HCT116 (cell line): ENCODE measurements at regions not wholly inside any gene's neighbourhood (a gene's known extent, or its start where the extent isn't known, plus 50 kb on each side); places are given as distances from the start of the nearest gene placed in this dataset.

Experiments used
- ATAC-seq: fragments of 200-7000 bp; cut with Tn5 transposase; 2 replicates; pipeline ENCODE4 v1.9.1; 2020; ENCODE audit warnings: mild to moderate bottlenecking, moderate library complexity
- BruUV-seq: library from RNA; stranded (reverse); fragments of 400-500 nt; replicated peaks from 2 replicates; lab custom pipeline; 2021; lab: Mats Ljungman, UMichigan
- CTCF ChIA-PET: fragments of 300-600 bp; sonication (Branson Sonifier 250); formaldehyde crosslinking; loops from one replicate; lab custom pipeline; 2021; ENCODE audit warnings: antibody characterized with exemption; lab: Charles Lee
- POLR2A ChIA-PET: fragments of 300-600, 350-600 bp; sonication (Branson Sonifier 250); formaldehyde crosslinking; loops from one replicate; lab custom pipeline; 2021; ENCODE audit warnings: antibody characterized with exemption; lab: Charles Lee
- RAD21 ChIA-PET, 2 experiments: fragments of 300-600 bp; sonication (Branson Sonifier 250); formaldehyde crosslinking; loops; one replicate each; lab custom pipeline; 2023; ENCODE audit warnings: low total read pairs in 2 of 2; ENCODE audit not compliant: uncharacterized antibody in 2 of 2, unreplicated experiment in 2 of 2, low non-redundant PET in 1 of 2; lab: Charles Lee
- DNase-seq: peaks from one replicate; pipeline ENCODE4 v3.0.0-alpha.2; 2010; ENCODE audit warnings: low read depth, low spot score
- H2AFZ ChIP-seq: fragments of 200-600 bp; shearing (Covaris generic), sonication (generic); 2 replicates; pipeline ENCODE4 v1.6.1; 2017; ENCODE audit warnings: low read depth, mixed run types, mixed read lengths, antibody characterized with exemption, low read length; ENCODE audit not compliant: poor library complexity, severe bottlenecking
- H3K27ac ChIP-seq: 2 replicates; pipeline ENCODE4 v1.5.1; 2012; ENCODE audit warnings: low read depth, low read length
- H3K27me3 ChIP-seq: fragments of 200-600 bp; sonication (generic); 2 replicates; pipeline ENCODE4 v1.6.1; 2016; ENCODE audit warnings: mixed run types, low read length, mixed read lengths; ENCODE audit not compliant: insufficient read depth
- H3K36me3 ChIP-seq, 2 experiments: fragments of 200-500 bp in 1 of 2; fragments of 200-600 bp in 1 of 2; sonication (Bioruptor generic) in 1 of 2; sonication (generic) in 1 of 2; 2 replicates each; pipeline versions ENCODE4 v1.5.1 to v1.6.1; 2014 to 2016; ENCODE audit warnings: low read length in 2 of 2, inconsistent platforms in 1 of 2, mixed read lengths in 1 of 2, mixed run types in 1 of 2; ENCODE audit not compliant: insufficient read depth in 2 of 2, control insufficient read depth in 1 of 2
- H3K4me1 ChIP-seq, 2 experiments: fragments of 200-600 bp in 1 of 2; sonication (generic) in 1 of 2; 2 replicates each; pipeline versions ENCODE4 v1.5.1 to v1.6.1; 2012 to 2017; ENCODE audit warnings: low read length in 2 of 2, inconsistent platforms in 1 of 2, mild to moderate bottlenecking in 1 of 2, mixed read lengths in 1 of 2, mixed run types in 1 of 2, moderate library complexity in 1 of 2; ENCODE audit not compliant: insufficient read depth in 2 of 2, control insufficient read depth in 1 of 2
- H3K4me2 ChIP-seq: fragments of 200-600 bp; sonication (generic); 2 replicates; pipeline ENCODE4 v1.6.1; 2017; ENCODE audit warnings: mixed run types, low read length, mixed read lengths
- H3K4me3 ChIP-seq, 2 experiments: fragments of 200-600 bp in 1 of 2; sonication (generic) in 1 of 2; replicated peaks in 1 of 2; 2 replicates each; pipeline ENCODE4 v1.5.1; 2011 to 2016; ENCODE audit warnings: low read length in 2 of 2, control low read depth in 1 of 2, low read depth in 1 of 2, mild to moderate bottlenecking in 1 of 2, mixed read lengths in 1 of 2, mixed run types in 1 of 2
- H3K79me2 ChIP-seq: fragments of 200-600 bp; sonication (generic); 2 replicates; pipeline ENCODE4 v1.6.1; 2017; ENCODE audit warnings: mild to moderate bottlenecking, mixed run types, low read length, moderate library complexity, mixed read lengths; ENCODE audit not compliant: insufficient read depth
- H3K9ac ChIP-seq: fragments of 200-600 bp; sonication (generic); 2 replicates; pipeline ENCODE4 v1.6.1; 2016; ENCODE audit warnings: low read length, mixed read lengths
- H3K9me2 ChIP-seq: fragments of 200-600 bp; sonication (generic), shearing (Covaris generic); 2 replicates; pipeline ENCODE4 v1.6.1; 2017; ENCODE audit warnings: mixed run types, mild to moderate bottlenecking, moderate library complexity; ENCODE audit not compliant: insufficient read depth
- H3K9me3 ChIP-seq, 2 experiments: fragments of 200-500 bp in 1 of 2; fragments of 200-600 bp in 1 of 2; sonication (Bioruptor generic) in 1 of 2; sonication (generic) in 1 of 2; 2 replicates each; pipeline ENCODE4 v1.6.1; 2014 to 2017; ENCODE audit warnings: low read length in 2 of 2, mixed read lengths in 2 of 2, inconsistent platforms in 1 of 2, low read depth in 1 of 2, mild to moderate bottlenecking in 1 of 2, mixed run types in 1 of 2, moderate library complexity in 1 of 2; ENCODE audit not compliant: control insufficient read depth in 1 of 2, insufficient read depth in 1 of 2
- H4K20me1 ChIP-seq: fragments of 200-600 bp; sonication (generic), shearing (Covaris generic); 2 replicates; pipeline ENCODE4 v1.6.1; 2017; ENCODE audit warnings: mixed run types, mild to moderate bottlenecking, moderate library complexity; ENCODE audit not compliant: insufficient read depth
- CBX3 ChIP-seq: IDR thresholded peaks from 2 replicates; pipeline ENCODE4 v1.6.1; 2012; ENCODE audit warnings: low read depth
- EZH2 ChIP-seq: fragments of 200-600 bp; sonication (generic); IDR thresholded peaks from 2 replicates; pipeline ENCODE4 v1.6.1; 2017; ENCODE audit warnings: antibody characterized with exemption, mixed run types
- JUND ChIP-seq: IDR thresholded peaks from 2 replicates; pipeline ENCODE4 v1.6.1; 2012
- POLR2AphosphoS5 ChIP-seq: IDR thresholded peaks from 2 replicates; pipeline ENCODE4 v1.6.1; 2011; ENCODE audit warnings: mild to moderate bottlenecking, low read depth, low read length, moderate library complexity
- SP1 ChIP-seq: IDR thresholded peaks from 2 replicates; pipeline ENCODE4 v1.6.1; 2012; ENCODE audit warnings: low read depth
- SRF ChIP-seq: IDR thresholded peaks from 2 replicates; pipeline ENCODE4 v1.6.1; 2012; ENCODE audit warnings: low read depth
- intact Hi-C: fragments of 100-400 bp; cut with micrococcal nuclease; formaldehyde crosslinking; loops from 2 replicates; pipeline ENCODE4 v1.10.0; 2022
- TF ChIP-seq, protein P1 (sequence below), 3 experiments: fragments of 200-600 bp in 1 of 3; sonication (generic) in 1 of 3; IDR thresholded peaks in 2 of 3; conservative IDR thresholded peaks in 1 of 3; 2 replicates each; pipeline ENCODE4 v1.5.1; 2012 to 2017; ENCODE audit warnings: low read depth in 2 of 3, low read length in 2 of 3, antibody characterized with exemption in 1 of 3, borderline replicate concordance in 1 of 3, control low read depth in 1 of 3, mild to moderate bottlenecking in 1 of 3, mixed read lengths in 1 of 3, mixed run types in 1 of 3, moderate library complexity in 1 of 3; ENCODE audit not compliant: insufficient read depth in 1 of 3
- TF ChIP-seq, protein P2 (sequence below): IDR thresholded peaks from 2 replicates; pipeline ENCODE4 v1.6.1; 2011; ENCODE audit warnings: mild to moderate bottlenecking, low read length, moderate library complexity; ENCODE audit not compliant: insufficient replicate concordance; ENCODE audit errors: extremely low read depth
- TF ChIP-seq, protein P3 (sequence below): IDR thresholded peaks from 2 replicates; pipeline ENCODE4 v1.6.1; 2012; ENCODE audit warnings: low read depth

DNA sequence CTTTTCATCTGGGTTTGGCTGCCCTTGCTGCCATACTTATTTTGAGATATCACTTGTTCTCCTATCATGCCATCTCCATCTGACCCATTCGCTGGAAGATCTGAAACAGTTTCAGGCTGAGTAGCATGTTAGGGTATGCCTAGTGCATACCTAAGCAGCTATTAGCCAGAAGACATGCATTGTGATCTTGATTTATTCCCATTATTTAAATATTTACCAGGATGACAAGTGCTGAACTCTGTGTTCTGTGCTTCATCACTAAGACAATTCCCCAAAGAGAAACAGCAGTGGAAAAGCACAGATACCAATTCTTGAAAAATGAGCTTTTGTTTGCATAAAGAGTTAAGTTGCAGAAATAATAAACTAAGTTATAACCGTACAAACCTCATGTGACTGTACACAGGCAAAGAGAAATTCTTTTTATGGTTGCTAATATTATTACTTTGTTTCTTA, 271.0 kb upstream of the ARSJ start:
- H3K4me3 ChIP-seq = no peak overlapping the region
- H2AFZ ChIP-seq = no peak overlapping the region
- no peaks in the 10 kb centered on the region for H4K20me1 ChIP-seq
- BruUV-seq = no TSS peak
- H3K27me3 ChIP-seq = no peaks in the 10 kb centered on the region
- no peak overlapping the region for H3K27ac ChIP-seq
- H3K4me2 ChIP-seq = no peak overlapping the region
- DNase-seq (no peak), ATAC-seq (no peak)
- 0 out of 4 replicates have a peak, but pooled peaks cover 2 to 3% of the 10 kb centered on the region in 2 experiments for H3K4me1 ChIP-seq
- H3K9me2 ChIP-seq = no peaks in the 10 kb centered on the region
- ChIA-PET CTCF (no interaction called here), RAD21 (no interaction called here), POLR2A (no interaction called here)
- no peaks in the 10 kb centered on the region for H3K9me3 ChIP-seq
- H3K9ac ChIP-seq = no peak overlapping the region
- intact Hi-C loops = no loop called here
- no peaks in the 10 kb centered on the region for H3K79me2 ChIP-seq
- H3K36me3 ChIP-seq = no peaks in the 10 kb centered on the region
- no peak for TF ChIP-seq JUND
- TF ChIP-seq EZH2 = no peak
- TF ChIP-seq, protein P1, sequence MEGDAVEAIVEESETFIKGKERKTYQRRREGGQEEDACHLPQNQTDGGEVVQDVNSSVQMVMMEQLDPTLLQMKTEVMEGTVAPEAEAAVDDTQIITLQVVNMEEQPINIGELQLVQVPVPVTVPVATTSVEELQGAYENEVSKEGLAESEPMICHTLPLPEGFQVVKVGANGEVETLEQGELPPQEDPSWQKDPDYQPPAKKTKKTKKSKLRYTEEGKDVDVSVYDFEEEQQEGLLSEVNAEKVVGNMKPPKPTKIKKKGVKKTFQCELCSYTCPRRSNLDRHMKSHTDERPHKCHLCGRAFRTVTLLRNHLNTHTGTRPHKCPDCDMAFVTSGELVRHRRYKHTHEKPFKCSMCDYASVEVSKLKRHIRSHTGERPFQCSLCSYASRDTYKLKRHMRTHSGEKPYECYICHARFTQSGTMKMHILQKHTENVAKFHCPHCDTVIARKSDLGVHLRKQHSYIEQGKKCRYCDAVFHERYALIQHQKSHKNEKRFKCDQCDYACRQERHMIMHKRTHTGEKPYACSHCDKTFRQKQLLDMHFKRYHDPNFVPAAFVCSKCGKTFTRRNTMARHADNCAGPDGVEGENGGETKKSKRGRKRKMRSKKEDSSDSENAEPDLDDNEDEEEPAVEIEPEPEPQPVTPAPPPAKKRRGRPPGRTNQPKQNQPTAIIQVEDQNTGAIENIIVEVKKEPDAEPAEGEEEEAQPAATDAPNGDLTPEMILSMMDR (IDR thresholded peaks at IDR 0.05 in 2 of 3, conservative IDR thresholded peaks at IDR 0.05 in 1 of 3; ENCODE audit: borderline replicate concordance in 1 of 3, insufficient read depth in 1 of 3, low read depth in 2 of 3, low read length in 2 of 3) = no peak
- TF ChIP-seq POLR2AphosphoS5 = no peak
- TF ChIP-seq SRF = no peak
- TF ChIP-seq, protein P2, sequence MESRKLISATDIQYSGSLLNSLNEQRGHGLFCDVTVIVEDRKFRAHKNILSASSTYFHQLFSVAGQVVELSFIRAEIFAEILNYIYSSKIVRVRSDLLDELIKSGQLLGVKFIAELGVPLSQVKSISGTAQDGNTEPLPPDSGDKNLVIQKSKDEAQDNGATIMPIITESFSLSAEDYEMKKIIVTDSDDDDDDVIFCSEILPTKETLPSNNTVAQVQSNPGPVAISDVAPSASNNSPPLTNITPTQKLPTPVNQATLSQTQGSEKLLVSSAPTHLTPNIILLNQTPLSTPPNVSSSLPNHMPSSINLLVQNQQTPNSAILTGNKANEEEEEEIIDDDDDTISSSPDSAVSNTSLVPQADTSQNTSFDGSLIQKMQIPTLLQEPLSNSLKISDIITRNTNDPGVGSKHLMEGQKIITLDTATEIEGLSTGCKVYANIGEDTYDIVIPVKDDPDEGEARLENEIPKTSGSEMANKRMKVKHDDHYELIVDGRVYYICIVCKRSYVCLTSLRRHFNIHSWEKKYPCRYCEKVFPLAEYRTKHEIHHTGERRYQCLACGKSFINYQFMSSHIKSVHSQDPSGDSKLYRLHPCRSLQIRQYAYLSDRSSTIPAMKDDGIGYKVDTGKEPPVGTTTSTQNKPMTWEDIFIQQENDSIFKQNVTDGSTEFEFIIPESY = no peak
- TF ChIP-seq SP1 = no peak
- no peak for TF ChIP-seq CBX3
- TF ChIP-seq, protein P3, sequence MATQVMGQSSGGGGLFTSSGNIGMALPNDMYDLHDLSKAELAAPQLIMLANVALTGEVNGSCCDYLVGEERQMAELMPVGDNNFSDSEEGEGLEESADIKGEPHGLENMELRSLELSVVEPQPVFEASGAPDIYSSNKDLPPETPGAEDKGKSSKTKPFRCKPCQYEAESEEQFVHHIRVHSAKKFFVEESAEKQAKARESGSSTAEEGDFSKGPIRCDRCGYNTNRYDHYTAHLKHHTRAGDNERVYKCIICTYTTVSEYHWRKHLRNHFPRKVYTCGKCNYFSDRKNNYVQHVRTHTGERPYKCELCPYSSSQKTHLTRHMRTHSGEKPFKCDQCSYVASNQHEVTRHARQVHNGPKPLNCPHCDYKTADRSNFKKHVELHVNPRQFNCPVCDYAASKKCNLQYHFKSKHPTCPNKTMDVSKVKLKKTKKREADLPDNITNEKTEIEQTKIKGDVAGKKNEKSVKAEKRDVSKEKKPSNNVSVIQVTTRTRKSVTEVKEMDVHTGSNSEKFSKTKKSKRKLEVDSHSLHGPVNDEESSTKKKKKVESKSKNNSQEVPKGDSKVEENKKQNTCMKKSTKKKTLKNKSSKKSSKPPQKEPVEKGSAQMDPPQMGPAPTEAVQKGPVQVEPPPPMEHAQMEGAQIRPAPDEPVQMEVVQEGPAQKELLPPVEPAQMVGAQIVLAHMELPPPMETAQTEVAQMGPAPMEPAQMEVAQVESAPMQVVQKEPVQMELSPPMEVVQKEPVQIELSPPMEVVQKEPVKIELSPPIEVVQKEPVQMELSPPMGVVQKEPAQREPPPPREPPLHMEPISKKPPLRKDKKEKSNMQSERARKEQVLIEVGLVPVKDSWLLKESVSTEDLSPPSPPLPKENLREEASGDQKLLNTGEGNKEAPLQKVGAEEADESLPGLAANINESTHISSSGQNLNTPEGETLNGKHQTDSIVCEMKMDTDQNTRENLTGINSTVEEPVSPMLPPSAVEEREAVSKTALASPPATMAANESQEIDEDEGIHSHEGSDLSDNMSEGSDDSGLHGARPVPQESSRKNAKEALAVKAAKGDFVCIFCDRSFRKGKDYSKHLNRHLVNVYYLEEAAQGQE = no peak
